COLO668 (cell line): ENCODE measurements at regions not wholly inside any gene's neighbourhood (a gene's known extent, or its start where the extent isn't known, plus 50 kb on each side); places are given as distances from the start of the nearest gene placed in this dataset.
"Not testable (repeated sequence)": the region's sequence is repeated elsewhere in the genome, so short reads cannot be mapped to it uniquely, and the experiment has no call there.

Source experiments
- DNase-seq: peaks from one replicate; lab custom pipeline; 2025; ENCODE audit not compliant: unreplicated experiment; lab: John Stamatoyannopoulos, UW

- DNase-seq: no peak
These were observed 1869.7 kb downstream of the PCDH7 start for GRCh38 chr4:32589853-32590252.

- no peak for DNase-seq
These were observed 1877.2 kb downstream of the PCDH7 start for GRCh38 chr4:32597354-32597753.

- DNase-seq: no peak
These were observed 1881.7 kb downstream of the PCDH7 start for GRCh38 chr4:32601848-32602247.

GRCh38 chr4:32607978-32608377, 1887.8 kb downstream of the PCDH7 start:
- DNase-seq: no peak

- DNase-seq: no peak
These were observed 1904.9 kb downstream of the PCDH7 start for GRCh38 chr4:32624943-32625603.

- no peak for DNase-seq
These were observed 1905.6 kb downstream of the PCDH7 start for GRCh38 chr4:32625687-32626337.

GRCh38 chr4:32631831-32632230, 1911.7 kb downstream of the PCDH7 start:
- no peak for DNase-seq

- no peak for DNase-seq
These were observed 1913.3 kb downstream of the PCDH7 start for GRCh38 chr4:32633421-32633820.

- no peak for DNase-seq
These were observed 1925.5 kb downstream of the PCDH7 start for GRCh38 chr4:32645653-32646052.

- DNase-seq: no peak
These were observed 1937.8 kb downstream of the PCDH7 start for GRCh38 chr4:32658019-32658418.

GRCh38 chr4:32661229-32661628, 1941.1 kb downstream of the PCDH7 start:
- no peak for DNase-seq

GRCh38 chr4:32662803-32663202, 1942.6 kb downstream of the PCDH7 start:
- no peak for DNase-seq

GRCh38 chr4:32672359-32672758, 1952.2 kb downstream of the PCDH7 start:
- no peak for DNase-seq

- no peak for DNase-seq
These were observed 1960.8 kb downstream of the PCDH7 start for GRCh38 chr4:32680946-32681345.

GRCh38 chr4:32684160-32684559, 1964.0 kb downstream of the PCDH7 start:
- DNase-seq: no peak

GRCh38 chr4:32686123-32686522, 1966.0 kb downstream of the PCDH7 start:
- DNase-seq: no peak

- no peak for DNase-seq
These were observed 1969.3 kb downstream of the PCDH7 start for GRCh38 chr4:32689518-32689917.

GRCh38 chr4:32697281-32697814, 1977.2 kb downstream of the PCDH7 start:
- no peak for DNase-seq

GRCh38 chr4:32700838-32701237, 1980.7 kb downstream of the PCDH7 start:
- no peak for DNase-seq

GRCh38 chr4:32706893-32707292, 1986.7 kb downstream of the PCDH7 start:
- no peak for DNase-seq

- not testable (repeated sequence) for DNase-seq
These were observed 1996.0 kb downstream of the PCDH7 start for GRCh38 chr4:32716090-32716620.

- no peak for DNase-seq
These were observed 2015.9 kb downstream of the PCDH7 start for GRCh38 chr4:32735856-32736590.
